GM19455 (cell line): ENCODE measurements at regions not wholly inside any gene's neighbourhood (a gene's known extent, or its start where the extent isn't known, plus 50 kb on each side); places are given as distances from the start of the nearest gene placed in this dataset.

Source experiments
- ATAC-seq: cut with Tn5 transposase; IDR thresholded peaks from one replicate; pipeline ENCODE4 v1.9.1; 2021; ENCODE audit not compliant: unreplicated experiment

GRCh38 chr17:34154961-34155730 lies 99.9 kb upstream of the CCL2 start:
- ATAC-seq = no peak

- ATAC-seq = no peak
Measured at GRCh38 chr17:34155947-34156346, 99.1 kb upstream of the CCL2 start.

- ATAC-seq = no peak
Measured at GRCh38 chr17:34156401-34156740, 98.7 kb upstream of the CCL2 start.

- no peak for ATAC-seq
Measured at GRCh38 chr17:34156741-34157589, 98.1 kb upstream of the CCL2 start.

GRCh38 chr17:34161690-34162089 lies 93.4 kb upstream of the CCL2 start:
- no peak for ATAC-seq

- ATAC-seq = no peak
Measured at GRCh38 chr17:34163123-34163522, 92.0 kb upstream of the CCL2 start.

- ATAC-seq = no peak
Measured at GRCh38 chr17:34163646-34164045, 91.4 kb upstream of the CCL2 start.

GRCh38 chr17:34164837-34165236 lies 90.2 kb upstream of the CCL2 start:
- ATAC-seq = no peak

GRCh38 chr17:34166352-34166751 lies 88.7 kb upstream of the CCL2 start:
- ATAC-seq = no peak

GRCh38 chr17:34167354-34167753 lies 87.7 kb upstream of the CCL2 start:
- ATAC-seq = no peak

GRCh38 chr17:34168989-34169388 lies 86.1 kb upstream of the CCL2 start:
- no peak for ATAC-seq

GRCh38 chr17:34169496-34169895 lies 85.6 kb upstream of the CCL2 start:
- ATAC-seq = no peak

GRCh38 chr17:34171245-34171818 lies 83.8 kb upstream of the CCL2 start:
- ATAC-seq = no peak

GRCh38 chr17:34172390-34172918 lies 82.6 kb upstream of the CCL2 start:
- ATAC-seq = no peak

GRCh38 chr17:34173241-34173640 lies 81.8 kb upstream of the CCL2 start:
- ATAC-seq = no peak

- no peak for ATAC-seq
Measured at GRCh38 chr17:34174496-34174895, 80.6 kb upstream of the CCL2 start.

- no peak for ATAC-seq
Measured at GRCh38 chr17:34176440-34176839, 78.6 kb upstream of the CCL2 start.

- ATAC-seq = no peak
Measured at GRCh38 chr17:34177642-34178041, 77.4 kb upstream of the CCL2 start.

GRCh38 chr17:34178092-34178491 lies 77.0 kb upstream of the CCL2 start:
- ATAC-seq = no peak

GRCh38 chr17:34182036-34182803 lies 72.9 kb upstream of the CCL2 start:
- ATAC-seq = no peak

GRCh38 chr17:34195987-34196386 lies 59.1 kb upstream of the CCL2 start:
- ATAC-seq = no peak
